ENCODE measurements at regions not wholly inside any gene's neighbourhood (a gene's known extent, or its start where the extent isn't known, plus 50 kb on each side); places are given as distances from the start of the nearest gene placed in this dataset.

- in situ Hi-C loops (cut with HindIII; ENCODE audit: low pct_unique_long_range_greater_than_20kb, low sequenced_read_pairs): no loop called here
- DNase-seq (ENCODE audit: low read depth): no peak
Measured at GRCh38 chr11:96906476-96906875, 516.7 kb downstream of the JRKL start.

GRCh38 chr11:96925862-96926261 lies 536.0 kb downstream of the JRKL start:
- no peak for DNase-seq (ENCODE audit: low read depth)
- in situ Hi-C loops (cut with HindIII; ENCODE audit: low pct_unique_long_range_greater_than_20kb, low sequenced_read_pairs): no loop called here

GRCh38 chr11:96940227-96940626 lies 550.4 kb downstream of the JRKL start:
- in situ Hi-C loops (cut with HindIII; ENCODE audit: low pct_unique_long_range_greater_than_20kb, low sequenced_read_pairs): no loop called here
- no peak for DNase-seq (ENCODE audit: low read depth)

- in situ Hi-C loops (cut with HindIII; ENCODE audit: low pct_unique_long_range_greater_than_20kb, low sequenced_read_pairs): no loop called here
- no peak for DNase-seq (ENCODE audit: low read depth)
Measured at GRCh38 chr11:96942855-96943254, 553.0 kb downstream of the JRKL start.

GRCh38 chr11:96943970-96944369 lies 554.2 kb downstream of the JRKL start:
- in situ Hi-C loops (cut with HindIII; ENCODE audit: low pct_unique_long_range_greater_than_20kb, low sequenced_read_pairs): no loop called here

GRCh38 chr11:96948066-96948465 lies 558.3 kb downstream of the JRKL start:
- in situ Hi-C loops (cut with HindIII; ENCODE audit: low pct_unique_long_range_greater_than_20kb, low sequenced_read_pairs): no loop called here

More at GRCh38 chr11:96943970-96944369, 554.2 kb downstream of the JRKL start:
- no peak for DNase-seq (ENCODE audit: low read depth)

GRCh38 chr11:96949464-96949863 lies 559.7 kb downstream of the JRKL start:
- no peak for DNase-seq (ENCODE audit: low read depth)
- in situ Hi-C loops (cut with HindIII; ENCODE audit: low pct_unique_long_range_greater_than_20kb, low sequenced_read_pairs): no loop called here

More at GRCh38 chr11:96948066-96948465, 558.3 kb downstream of the JRKL start:
- DNase-seq (ENCODE audit: low read depth): no peak

- DNase-seq (ENCODE audit: low read depth): no peak
- in situ Hi-C loops (cut with HindIII; ENCODE audit: low pct_unique_long_range_greater_than_20kb, low sequenced_read_pairs): no loop called here
Measured at GRCh38 chr11:96954587-96955242, 564.9 kb downstream of the JRKL start.

- in situ Hi-C loops (cut with HindIII; ENCODE audit: low pct_unique_long_range_greater_than_20kb, low sequenced_read_pairs): no loop called here
- DNase-seq (ENCODE audit: low read depth): no peak
Measured at GRCh38 chr11:96960476-96960875, 570.7 kb downstream of the JRKL start.

GRCh38 chr11:96960926-96961325 lies 571.1 kb downstream of the JRKL start:
- no peak for DNase-seq (ENCODE audit: low read depth)
- in situ Hi-C loops (cut with HindIII; ENCODE audit: low pct_unique_long_range_greater_than_20kb, low sequenced_read_pairs): no loop called here

GRCh38 chr11:96961931-96962330 lies 572.1 kb downstream of the JRKL start:
- in situ Hi-C loops (cut with HindIII; ENCODE audit: low pct_unique_long_range_greater_than_20kb, low sequenced_read_pairs): no loop called here
- DNase-seq (ENCODE audit: low read depth): no peak

GRCh38 chr11:96963375-96963774 lies 573.6 kb downstream of the JRKL start:
- in situ Hi-C loops (cut with HindIII; ENCODE audit: low pct_unique_long_range_greater_than_20kb, low sequenced_read_pairs): no loop called here
- no peak for DNase-seq (ENCODE audit: low read depth)

GRCh38 chr11:96964661-96965060 lies 574.8 kb downstream of the JRKL start:
- no peak for DNase-seq (ENCODE audit: low read depth)
- in situ Hi-C loops (cut with HindIII; ENCODE audit: low pct_unique_long_range_greater_than_20kb, low sequenced_read_pairs): no loop called here

GRCh38 chr11:96967616-96968015 lies 577.8 kb downstream of the JRKL start:
- DNase-seq (ENCODE audit: low read depth): no peak
- in situ Hi-C loops (cut with HindIII; ENCODE audit: low pct_unique_long_range_greater_than_20kb, low sequenced_read_pairs): no loop called here

GRCh38 chr11:96969251-96969650 lies 579.4 kb downstream of the JRKL start:
- in situ Hi-C loops (cut with HindIII; ENCODE audit: low pct_unique_long_range_greater_than_20kb, low sequenced_read_pairs): no loop called here
- no peak for DNase-seq (ENCODE audit: low read depth)

- in situ Hi-C loops (cut with HindIII; ENCODE audit: low pct_unique_long_range_greater_than_20kb, low sequenced_read_pairs): no loop called here
- DNase-seq (ENCODE audit: low read depth): no peak
Measured at GRCh38 chr11:96978751-96979150, 588.9 kb downstream of the JRKL start.

GRCh38 chr11:96986516-96986915 lies 596.7 kb downstream of the JRKL start:
- in situ Hi-C loops (cut with HindIII; ENCODE audit: low pct_unique_long_range_greater_than_20kb, low sequenced_read_pairs): no loop called here
- no peak for DNase-seq (ENCODE audit: low read depth)

GRCh38 chr11:96990914-96991313 lies 601.1 kb downstream of the JRKL start:
- in situ Hi-C loops (cut with HindIII; ENCODE audit: low pct_unique_long_range_greater_than_20kb, low sequenced_read_pairs): no loop called here
- no peak for DNase-seq (ENCODE audit: low read depth)

- in situ Hi-C loops (cut with HindIII; ENCODE audit: low pct_unique_long_range_greater_than_20kb, low sequenced_read_pairs): no loop called here
- DNase-seq (ENCODE audit: low read depth): no peak
Measured at GRCh38 chr11:97000481-97000880, 610.7 kb downstream of the JRKL start.

GRCh38 chr11:97007283-97007682 lies 617.5 kb downstream of the JRKL start:
- in situ Hi-C loops (cut with HindIII; ENCODE audit: low pct_unique_long_range_greater_than_20kb, low sequenced_read_pairs): no loop called here
- no peak for DNase-seq (ENCODE audit: low read depth)

Data from Caki2 (cell line).